ENCODE measurements at regions not wholly inside any gene's neighbourhood (a gene's known extent, or its start where the extent isn't known, plus 50 kb on each side); places are given as distances from the start of the nearest gene placed in this dataset.

GRCh38 chr13:40384976-40385857 is 281.2 kb downstream of the FOXO1 start:
- DNase-seq (ENCODE audit: extremely low read depth, low read depth): no peak
- TF ChIP-seq CTCF (IDR thresholded peaks at IDR 0.05; ENCODE audit: low read depth, low read length): no peak

DNA sequence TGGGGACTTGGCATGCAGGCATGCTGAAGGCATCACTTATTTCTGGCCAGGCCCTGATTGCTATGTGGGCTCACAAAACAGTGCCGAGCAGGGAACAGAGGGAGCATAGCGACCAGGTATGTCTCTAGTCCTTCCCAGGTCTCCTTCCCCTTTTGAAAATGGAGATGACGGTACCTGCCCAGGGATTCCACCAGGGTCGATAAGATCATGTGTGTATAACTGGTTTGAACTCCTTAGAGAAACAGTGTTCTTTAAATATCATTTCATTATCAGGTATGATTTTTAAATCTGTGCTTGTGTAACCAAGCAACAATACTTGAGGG is 280.6 kb downstream of the FOXO1 start:
- no peak for DNase-seq (ENCODE audit: extremely low read depth, low read depth)
- TF ChIP-seq CTCF (IDR thresholded peaks at IDR 0.05; ENCODE audit: low read depth, low read length): no peak

DNA sequence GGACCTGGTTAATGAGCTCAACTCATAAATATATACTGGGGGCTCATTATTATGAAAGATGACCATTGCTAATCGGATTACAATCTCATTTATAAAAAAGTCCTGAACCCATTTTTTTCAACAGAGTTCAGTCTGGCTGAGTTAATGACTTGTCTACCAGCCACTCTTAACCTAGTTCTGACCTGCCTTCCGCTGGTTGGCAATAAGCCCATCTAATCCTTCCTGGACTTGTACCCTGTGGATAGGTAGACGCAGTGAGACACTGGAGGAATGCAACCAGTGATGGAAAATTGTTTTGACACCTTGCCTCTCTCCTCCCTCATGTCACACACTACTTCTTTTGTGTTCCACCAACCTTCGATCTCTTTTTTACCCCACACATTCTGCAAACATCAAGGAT is 279.9 kb downstream of the FOXO1 start:
- no peak for TF ChIP-seq CTCF (IDR thresholded peaks at IDR 0.05; ENCODE audit: low read depth, low read length)
- DNase-seq (ENCODE audit: extremely low read depth, low read depth): no peak

GRCh38 chr13:40387775-40388174 is 278.7 kb downstream of the FOXO1 start:
- no peak for TF ChIP-seq CTCF (IDR thresholded peaks at IDR 0.05; ENCODE audit: low read depth, low read length)
- DNase-seq (ENCODE audit: extremely low read depth, low read depth): no peak

GRCh38 chr13:40388617-40389016 is 277.8 kb downstream of the FOXO1 start:
- no peak for DNase-seq (ENCODE audit: extremely low read depth, low read depth)
- TF ChIP-seq CTCF (IDR thresholded peaks at IDR 0.05; ENCODE audit: low read depth, low read length): no peak

DNA sequence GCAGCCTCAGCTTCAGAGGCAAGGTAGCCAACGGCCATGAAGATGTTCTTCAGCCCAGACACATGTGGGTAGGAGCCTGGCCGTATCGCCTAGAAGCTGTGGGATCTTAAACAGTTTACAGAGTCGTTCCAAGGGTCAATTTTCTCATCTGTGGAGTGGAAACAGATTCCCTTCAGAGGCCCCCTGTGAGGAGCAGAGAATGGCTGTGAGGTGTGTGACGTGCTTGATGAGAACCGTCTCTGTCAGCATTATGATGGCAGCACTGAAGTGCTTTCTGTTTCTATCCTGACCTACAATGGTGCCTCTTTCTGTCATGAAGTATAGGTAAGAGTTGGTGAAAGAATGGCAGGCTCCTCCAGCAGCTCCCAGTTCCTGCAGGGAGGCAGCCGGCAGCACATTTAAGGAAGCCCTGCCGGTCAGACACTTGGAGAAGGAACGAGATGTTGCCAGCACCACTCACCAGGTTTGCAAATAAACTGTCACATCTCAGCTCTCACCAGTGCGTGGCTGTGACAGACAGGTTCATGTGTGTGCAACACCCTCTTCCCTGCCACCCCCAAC is 277.3 kb downstream of the FOXO1 start:
- no peak for TF ChIP-seq CTCF (IDR thresholded peaks at IDR 0.05; ENCODE audit: low read depth, low read length)
- no peak for DNase-seq (ENCODE audit: extremely low read depth, low read depth)

- TF ChIP-seq CTCF (IDR thresholded peaks at IDR 0.05; ENCODE audit: low read depth, low read length): no peak
- no peak for DNase-seq (ENCODE audit: extremely low read depth, low read depth)
Observed at GRCh38 chr13:40390401-40390916, 276.0 kb downstream of the FOXO1 start.
